ENCODE measurements at regions not wholly inside any gene's neighbourhood (a gene's known extent, or its start where the extent isn't known, plus 50 kb on each side); places are given as distances from the start of the nearest gene placed in this dataset.

DNA sequence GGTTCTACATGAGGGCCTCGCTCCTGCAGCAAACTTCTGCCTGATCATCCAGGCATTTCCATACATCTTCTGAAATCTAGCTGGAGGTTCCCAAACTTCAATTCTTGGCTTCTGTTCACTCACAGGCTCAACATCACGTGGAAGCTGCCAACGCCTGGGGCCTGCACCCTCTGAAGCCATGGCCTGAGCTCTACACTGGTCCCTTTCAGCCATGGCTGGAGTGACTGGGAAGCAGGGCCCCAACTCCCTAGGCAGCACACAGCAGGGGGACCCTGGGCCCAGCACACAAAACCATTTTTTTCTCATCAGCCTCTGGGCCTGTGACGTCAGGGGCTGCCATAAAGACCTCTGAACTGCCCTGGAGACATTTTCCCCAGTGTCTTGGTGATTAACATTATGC is 542.7 kb downstream of the TLL1 start:
- TF ChIP-seq, protein P1, sequence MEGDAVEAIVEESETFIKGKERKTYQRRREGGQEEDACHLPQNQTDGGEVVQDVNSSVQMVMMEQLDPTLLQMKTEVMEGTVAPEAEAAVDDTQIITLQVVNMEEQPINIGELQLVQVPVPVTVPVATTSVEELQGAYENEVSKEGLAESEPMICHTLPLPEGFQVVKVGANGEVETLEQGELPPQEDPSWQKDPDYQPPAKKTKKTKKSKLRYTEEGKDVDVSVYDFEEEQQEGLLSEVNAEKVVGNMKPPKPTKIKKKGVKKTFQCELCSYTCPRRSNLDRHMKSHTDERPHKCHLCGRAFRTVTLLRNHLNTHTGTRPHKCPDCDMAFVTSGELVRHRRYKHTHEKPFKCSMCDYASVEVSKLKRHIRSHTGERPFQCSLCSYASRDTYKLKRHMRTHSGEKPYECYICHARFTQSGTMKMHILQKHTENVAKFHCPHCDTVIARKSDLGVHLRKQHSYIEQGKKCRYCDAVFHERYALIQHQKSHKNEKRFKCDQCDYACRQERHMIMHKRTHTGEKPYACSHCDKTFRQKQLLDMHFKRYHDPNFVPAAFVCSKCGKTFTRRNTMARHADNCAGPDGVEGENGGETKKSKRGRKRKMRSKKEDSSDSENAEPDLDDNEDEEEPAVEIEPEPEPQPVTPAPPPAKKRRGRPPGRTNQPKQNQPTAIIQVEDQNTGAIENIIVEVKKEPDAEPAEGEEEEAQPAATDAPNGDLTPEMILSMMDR (IDR thresholded peaks at IDR 0.05; ENCODE audit: insufficient read depth, low read depth, low read length, missing control alignments), result no peak
- no peak overlapping the region for H3K4me3 ChIP-seq (ENCODE audit: low read length)
- no peak for DNase-seq (ENCODE audit: low read depth)

DNA sequence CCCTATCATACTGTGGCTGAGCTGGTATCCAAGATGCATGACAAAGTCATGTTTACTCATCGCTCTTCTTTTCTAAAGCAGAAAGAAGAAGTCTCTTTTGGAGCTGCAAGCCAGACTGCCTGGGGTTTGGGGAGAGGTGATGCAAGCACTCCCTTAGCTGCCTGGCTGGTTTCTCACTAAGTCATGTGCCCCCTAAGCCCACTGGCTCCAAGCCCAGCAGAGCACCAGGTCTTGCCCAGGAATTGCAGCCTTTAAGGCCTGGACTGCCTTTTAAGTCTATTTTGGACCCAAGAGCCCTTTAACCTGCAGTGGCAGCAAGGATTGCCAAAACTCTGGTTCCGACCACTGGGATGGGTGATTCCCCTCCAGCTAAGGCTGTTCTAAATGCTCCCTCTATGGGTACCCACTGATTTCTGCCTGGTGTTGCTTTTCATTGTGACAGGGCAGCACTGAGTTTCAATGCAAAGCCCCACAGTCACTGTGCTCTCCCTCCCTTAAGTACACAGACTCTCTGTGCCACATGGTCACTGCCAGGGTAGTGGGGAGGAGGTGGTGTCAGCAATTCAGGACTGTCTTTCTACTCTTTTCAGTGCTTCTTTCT is 548.6 kb downstream of the TLL1 start:
- TF ChIP-seq, protein P1 (IDR thresholded peaks at IDR 0.05; ENCODE audit: insufficient read depth, low read depth, low read length, missing control alignments), result no peak
- peak; percentile 41 for DNase-seq (ENCODE audit: low read depth)
- H3K4me3 ChIP-seq (ENCODE audit: low read length), result no peak overlapping the region

DNA sequence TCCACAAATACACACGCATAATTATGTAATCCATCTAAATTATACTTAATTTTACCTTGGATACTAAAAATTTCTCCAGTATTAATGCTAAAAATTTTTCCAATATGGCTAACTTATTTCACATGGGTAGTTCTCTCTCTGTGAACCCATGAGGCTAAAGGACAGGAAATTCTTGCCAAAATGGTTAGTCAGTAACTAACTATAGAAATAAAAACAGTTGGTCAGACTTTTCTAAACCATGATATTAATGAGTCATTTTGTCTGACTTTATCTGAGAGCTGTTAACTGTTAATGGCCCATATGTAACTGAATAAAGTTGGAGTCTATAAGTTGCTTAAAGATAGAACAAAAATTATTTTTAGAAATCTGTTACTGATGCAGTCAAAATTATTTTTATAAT is 549.4 kb downstream of the TLL1 start:
- DNase-seq (ENCODE audit: low read depth), result peak; percentile 49
- H3K4me3 ChIP-seq (ENCODE audit: low read length), result no peak overlapping the region
- TF ChIP-seq, protein P1 (IDR thresholded peaks at IDR 0.05; ENCODE audit: insufficient read depth, low read depth, low read length, missing control alignments), result no peak

DNA sequence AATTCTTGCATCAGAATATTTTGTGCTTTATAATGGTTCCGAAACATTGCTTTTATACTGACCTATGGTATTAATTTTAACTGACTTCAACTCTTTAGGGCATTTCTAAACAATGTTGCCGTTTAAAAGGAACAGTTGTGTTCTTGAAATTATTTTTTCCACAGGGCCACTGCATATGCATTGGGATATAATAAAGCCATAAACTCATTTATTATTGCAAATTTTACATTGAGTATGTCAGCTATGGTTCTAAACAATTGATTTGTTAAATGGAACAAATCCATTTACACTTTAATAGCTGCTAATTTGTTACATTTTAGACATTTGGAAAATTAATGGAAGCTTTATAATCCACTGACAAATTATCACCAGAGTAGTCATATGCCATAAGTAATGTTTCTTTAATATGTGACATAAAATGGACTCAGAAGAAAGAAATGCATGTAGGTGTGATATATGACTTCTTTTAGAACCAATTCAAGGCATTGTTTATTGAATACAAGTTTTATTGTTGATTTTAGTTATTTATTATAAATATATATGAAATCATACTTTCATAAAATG is 553.3 kb downstream of the TLL1 start:
- DNase-seq (ENCODE audit: low read depth), result no peak
- TF ChIP-seq, protein P1 (IDR thresholded peaks at IDR 0.05; ENCODE audit: insufficient read depth, low read depth, low read length, missing control alignments), result no peak

DNA sequence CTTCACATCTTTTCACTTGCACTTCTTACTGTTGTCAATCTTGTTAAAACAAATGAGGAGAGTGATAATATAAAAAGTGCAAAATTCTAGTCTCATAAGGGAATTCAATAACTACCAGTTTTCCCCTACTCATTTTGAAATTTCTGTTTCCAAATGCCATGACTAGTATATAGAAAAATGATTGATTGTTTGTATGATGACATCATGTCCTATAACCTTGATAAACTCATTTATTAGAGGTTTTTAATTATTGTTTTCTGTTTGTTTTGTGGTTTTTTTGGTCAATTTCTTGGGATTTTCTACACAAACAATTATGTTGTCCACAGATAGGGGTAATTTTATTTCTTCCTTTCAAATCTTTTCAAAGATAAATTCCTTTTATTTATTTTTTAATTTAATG is 559.1 kb downstream of the TLL1 start:
- H3K4me3 ChIP-seq (ENCODE audit: low read length), result no peak overlapping the region
- no peak for DNase-seq (ENCODE audit: low read depth)
- TF ChIP-seq, protein P1 (IDR thresholded peaks at IDR 0.05; ENCODE audit: insufficient read depth, low read depth, low read length, missing control alignments), result no peak

More for the DNA sequence above, 553.3 kb downstream of the TLL1 start:
- H3K4me3 ChIP-seq (ENCODE audit: low read length), result no peak overlapping the region

DNA sequence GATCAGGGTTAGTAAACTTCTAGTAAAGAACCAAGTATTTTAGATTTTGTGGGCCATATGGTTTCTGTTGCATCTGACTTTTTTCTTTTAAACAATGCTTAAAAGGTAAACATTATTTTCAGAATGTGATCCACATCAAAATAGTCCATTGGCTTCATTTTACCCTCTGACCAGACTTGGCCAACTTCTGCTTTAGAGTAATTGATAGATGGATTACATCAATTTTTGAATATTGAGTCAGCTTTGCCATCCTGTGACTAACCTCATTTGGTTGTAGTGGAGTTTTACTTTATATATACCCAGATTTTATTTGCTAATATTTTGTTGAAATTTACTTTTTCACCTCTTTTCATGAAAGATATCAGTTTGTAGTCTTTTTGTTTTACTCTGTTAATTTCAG is 559.8 kb downstream of the TLL1 start:
- H3K4me3 ChIP-seq (ENCODE audit: low read length), result no peak overlapping the region
- peak; percentile 8 for DNase-seq (ENCODE audit: low read depth)
- TF ChIP-seq, protein P1 (IDR thresholded peaks at IDR 0.05; ENCODE audit: insufficient read depth, low read depth, low read length, missing control alignments), result no peak

DNA sequence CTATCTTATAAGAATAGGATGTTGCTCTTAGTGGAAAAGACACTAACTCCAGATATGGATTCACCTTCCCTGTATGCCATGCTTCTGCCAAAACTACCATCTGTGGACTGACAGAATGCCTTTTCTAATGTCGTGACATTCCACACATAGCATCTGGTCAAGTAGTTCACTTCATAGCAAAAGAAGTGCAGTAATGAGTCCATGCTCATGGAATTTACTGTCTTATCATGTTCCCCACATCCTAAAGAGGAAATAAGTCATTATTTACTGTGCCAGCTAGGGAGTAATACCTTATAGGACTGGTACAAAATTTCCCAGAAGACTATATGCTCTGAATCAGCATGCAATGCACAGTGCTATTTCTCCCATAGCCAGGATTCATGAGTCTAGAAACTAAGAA is 562.4 kb downstream of the TLL1 start:
- TF ChIP-seq, protein P1 (IDR thresholded peaks at IDR 0.05; ENCODE audit: insufficient read depth, low read depth, low read length, missing control alignments), result no peak
- DNase-seq (ENCODE audit: low read depth), result peak; percentile 83
- H3K4me3 ChIP-seq (ENCODE audit: low read length), result no peak overlapping the region

Measured in epithelial cell of esophagus (primary cell).